ENCODE measurements at regions not wholly inside any gene's neighbourhood (a gene's known extent, or its start where the extent isn't known, plus 50 kb on each side); places are given as distances from the start of the nearest gene placed in this dataset.

DNA sequence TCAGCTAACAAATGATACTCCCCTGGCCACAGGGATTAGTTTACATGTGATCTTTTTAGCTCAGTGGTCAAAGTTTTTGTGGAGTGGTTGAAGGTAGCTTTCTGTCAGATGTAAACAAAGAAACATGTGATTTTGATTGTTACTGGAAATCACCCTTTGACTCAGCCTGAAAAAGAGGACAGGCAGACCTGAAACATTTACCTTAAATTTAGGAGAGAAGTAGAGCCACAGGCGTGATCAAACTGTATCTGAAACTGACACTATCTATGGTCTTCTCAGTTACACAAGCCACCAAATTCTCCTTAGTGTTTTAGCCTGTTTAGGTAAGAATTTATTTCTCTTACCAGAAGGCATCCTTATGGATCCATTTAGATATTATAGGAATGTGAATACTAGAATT, 136.7 kb downstream of the CBLL2 start:
- TF ChIP-seq EZH2 (IDR thresholded peaks at IDR 0.05; ENCODE audit: borderline replicate concordance, low read length) = no peak
- TF ChIP-seq, protein P1, sequence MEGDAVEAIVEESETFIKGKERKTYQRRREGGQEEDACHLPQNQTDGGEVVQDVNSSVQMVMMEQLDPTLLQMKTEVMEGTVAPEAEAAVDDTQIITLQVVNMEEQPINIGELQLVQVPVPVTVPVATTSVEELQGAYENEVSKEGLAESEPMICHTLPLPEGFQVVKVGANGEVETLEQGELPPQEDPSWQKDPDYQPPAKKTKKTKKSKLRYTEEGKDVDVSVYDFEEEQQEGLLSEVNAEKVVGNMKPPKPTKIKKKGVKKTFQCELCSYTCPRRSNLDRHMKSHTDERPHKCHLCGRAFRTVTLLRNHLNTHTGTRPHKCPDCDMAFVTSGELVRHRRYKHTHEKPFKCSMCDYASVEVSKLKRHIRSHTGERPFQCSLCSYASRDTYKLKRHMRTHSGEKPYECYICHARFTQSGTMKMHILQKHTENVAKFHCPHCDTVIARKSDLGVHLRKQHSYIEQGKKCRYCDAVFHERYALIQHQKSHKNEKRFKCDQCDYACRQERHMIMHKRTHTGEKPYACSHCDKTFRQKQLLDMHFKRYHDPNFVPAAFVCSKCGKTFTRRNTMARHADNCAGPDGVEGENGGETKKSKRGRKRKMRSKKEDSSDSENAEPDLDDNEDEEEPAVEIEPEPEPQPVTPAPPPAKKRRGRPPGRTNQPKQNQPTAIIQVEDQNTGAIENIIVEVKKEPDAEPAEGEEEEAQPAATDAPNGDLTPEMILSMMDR (conservative IDR thresholded peaks at IDR 0.05 in 1 of 2, IDR thresholded peaks at IDR 0.05 in 1 of 2; ENCODE audit: extremely low read depth in 1 of 2, insufficient read depth in 1 of 2, low read depth in 1 of 2, low read length in 2 of 2) = no peak
